Bone marrow (tissue), 2 donors: ENCODE measurements at regions not wholly inside any gene's neighbourhood (a gene's known extent, or its start where the extent isn't known, plus 50 kb on each side); places are given as distances from the start of the nearest gene placed in this dataset.

ENCODE experiments used
- DNase-seq, 2 donors: peaks; one replicate each; lab custom pipeline; 2025; lab: John Stamatoyannopoulos, UW

DNA sequence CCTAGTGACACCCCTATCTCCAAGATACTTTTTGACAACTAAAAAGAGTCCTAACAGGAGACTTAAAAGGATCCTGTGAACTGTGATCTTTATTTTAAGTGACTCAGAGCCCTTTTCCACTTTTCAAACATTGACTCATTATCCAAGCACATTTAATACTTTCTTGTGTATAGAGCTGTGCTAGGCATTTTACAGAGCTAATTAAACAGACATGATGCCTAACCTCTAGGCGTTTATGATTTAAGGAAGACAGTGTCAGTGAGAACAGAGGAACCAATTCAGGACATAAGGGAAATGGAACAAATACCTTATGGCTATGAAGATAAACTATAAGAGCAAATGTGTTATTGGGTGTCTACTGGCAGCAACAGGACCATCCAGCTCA is 282.6 kb downstream of the TPBG start:
- no peak for DNase-seq

DNA sequence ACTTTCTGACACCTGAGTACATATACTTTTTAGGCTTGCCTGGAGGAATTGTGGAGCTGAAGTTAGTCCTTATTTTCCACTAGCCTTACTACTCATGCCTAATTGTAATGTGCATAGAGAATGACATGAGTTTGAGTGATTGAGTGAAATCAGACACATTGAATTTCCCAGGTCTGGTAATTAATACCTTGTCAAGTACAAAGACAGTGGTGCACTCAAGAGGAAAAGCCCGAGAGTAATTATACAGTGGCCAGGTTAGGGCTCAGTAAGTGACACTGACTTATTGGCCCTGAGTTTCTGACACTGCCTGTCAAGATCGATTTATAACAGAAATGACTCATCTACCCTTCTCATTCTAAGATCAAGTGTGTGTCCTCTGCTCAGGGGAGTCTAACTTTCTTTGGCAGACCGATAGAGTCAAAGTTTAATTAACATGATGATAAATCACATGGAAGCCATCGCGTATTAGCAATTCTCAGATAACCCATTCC is 288.3 kb downstream of the TPBG start:
- DNase-seq = no peak

DNA sequence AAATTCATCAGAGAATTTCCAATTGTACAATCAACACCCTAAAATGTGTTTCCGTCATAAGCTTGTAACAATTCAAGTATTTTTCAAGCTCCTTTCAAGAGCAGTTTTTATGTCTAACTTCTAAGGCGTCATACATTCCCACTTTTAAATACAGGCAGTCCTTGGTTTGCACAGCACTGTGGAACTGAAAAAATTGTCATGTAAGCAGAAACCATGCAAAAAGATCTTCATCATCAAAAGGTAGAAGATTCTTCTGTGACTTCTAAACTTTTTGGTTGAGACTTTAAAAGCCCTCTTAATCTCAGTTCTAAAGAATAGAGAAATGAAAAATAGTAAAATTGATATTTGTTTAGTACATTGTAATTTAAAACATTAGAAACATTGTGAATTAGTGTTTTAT is 315.6 kb downstream of the TPBG start:
- DNase-seq = no peak

DNA sequence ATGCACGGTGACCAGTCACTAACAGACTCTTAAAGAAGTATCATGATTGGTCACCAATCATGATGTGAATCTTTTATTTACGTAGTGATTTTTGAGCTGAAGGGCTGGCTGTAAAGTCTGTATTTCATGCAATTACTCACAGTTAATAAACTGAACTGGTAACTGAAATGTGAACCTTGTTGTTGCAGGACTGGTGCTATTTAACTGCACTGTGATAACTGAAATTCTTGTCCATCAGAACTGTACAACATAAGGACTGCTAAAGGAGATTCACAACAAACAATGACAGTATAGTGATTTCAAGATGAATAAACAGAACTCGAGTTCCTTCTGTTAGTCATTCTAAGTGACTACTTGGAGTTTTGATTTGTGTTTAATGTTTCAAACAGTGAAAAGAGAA is 316.6 kb downstream of the TPBG start:
- no peak for DNase-seq

DNA sequence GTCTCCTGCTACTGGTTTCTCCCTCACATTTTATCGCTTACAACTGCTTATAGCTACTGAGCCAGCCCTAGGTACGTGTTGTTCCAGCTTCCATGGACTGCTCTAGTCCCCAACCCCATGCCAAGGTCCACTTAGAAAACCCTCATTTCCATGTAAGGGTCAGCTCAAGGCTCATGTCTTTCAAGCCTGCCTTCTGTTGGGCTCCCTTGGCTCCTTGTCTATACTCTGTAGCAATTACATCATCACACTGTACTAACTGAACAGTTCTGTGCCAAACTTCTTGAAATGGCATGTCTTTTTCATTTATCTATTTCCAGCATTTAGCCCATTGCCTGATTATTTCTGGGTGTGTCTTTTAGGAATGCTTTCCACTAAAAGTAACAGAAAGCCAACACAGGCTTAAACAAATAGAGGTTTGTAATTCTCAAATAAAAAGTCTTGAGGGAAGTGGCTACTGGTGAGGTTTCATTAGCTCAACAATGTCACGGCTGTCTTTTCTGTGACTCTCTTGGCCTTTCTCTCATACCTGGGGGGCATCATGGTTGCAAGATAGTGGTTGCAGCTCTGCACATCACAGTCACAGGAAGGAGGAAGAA is 317.6 kb downstream of the TPBG start:
- no peak for DNase-seq

DNA sequence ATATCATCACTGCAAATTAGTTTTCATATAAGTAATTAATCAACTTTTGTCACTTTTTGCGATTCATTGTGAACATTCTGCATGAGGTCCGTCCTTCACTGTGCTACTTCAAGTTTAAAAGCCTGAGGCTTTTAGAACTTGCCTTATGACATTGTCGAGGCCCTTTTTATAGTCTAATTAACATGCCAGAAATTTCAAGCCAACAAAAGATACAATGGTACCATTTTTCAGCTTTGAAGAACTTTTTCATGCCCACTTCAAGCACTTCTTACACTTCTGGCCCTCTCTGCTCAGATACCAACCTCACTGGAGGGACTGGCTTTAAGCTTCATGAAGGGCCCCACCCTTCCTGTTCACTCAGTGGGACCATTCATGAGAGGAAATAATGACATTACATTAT is 323.1 kb downstream of the TPBG start:
- no peak for DNase-seq

DNA sequence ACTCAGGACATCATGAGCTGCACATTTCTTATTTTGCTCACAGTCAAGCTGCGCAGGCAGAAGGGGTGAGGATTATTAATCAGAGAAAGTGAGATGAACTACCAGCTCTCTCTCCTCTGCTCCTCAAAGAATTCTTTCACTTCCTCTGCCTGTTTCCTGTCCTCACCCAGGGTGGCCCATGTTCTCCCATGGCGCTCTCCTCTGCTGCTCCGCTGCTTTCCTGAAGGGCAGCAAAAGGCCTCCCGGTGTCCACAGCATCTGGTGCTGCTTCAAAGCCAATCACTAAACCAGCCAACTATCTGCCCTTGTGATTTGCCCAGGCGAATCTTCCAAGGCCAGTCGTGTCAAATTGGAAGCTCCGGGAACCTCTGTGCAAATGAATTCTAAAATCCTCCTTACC is 324.2 kb downstream of the TPBG start:
- DNase-seq = no peak

DNA sequence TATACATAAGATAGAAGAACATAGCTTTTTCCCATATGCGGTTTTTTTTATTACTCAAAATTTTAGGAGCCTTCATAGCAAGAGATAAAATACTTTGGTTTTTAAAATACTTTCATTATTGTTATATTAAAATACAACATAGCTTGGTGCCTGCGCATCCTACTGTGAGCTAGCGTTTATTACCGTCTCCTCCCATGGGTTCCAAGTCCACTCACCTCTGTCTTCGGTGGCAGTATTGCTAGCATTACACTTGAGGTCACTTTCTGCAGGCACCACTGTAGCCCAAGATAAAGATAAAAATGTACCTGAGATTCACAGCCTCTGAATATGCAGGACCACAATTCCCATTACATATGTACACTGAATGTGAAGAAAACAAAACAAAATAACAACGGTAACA is 326.7 kb downstream of the TPBG start:
- no peak for DNase-seq

DNA sequence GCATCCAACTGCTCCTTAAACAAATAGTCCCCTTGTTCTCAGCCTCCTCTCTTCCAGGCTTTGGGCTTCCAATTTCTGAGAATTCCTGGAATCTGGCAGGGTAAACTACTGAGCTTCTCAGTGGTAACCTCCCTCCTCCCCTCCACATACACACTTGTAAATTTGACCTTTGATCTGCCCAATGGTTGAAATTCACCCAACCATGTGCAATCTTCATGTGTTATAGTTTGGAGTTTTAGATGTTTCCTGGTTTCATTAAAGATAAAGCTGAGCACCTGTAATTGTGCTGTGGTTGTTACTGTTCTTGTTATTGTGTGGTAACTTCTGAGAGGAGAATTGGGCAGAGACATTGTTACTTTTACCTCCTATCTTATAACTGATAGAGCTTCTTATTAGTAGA is 328.4 kb downstream of the TPBG start:
- DNase-seq = no peak

DNA sequence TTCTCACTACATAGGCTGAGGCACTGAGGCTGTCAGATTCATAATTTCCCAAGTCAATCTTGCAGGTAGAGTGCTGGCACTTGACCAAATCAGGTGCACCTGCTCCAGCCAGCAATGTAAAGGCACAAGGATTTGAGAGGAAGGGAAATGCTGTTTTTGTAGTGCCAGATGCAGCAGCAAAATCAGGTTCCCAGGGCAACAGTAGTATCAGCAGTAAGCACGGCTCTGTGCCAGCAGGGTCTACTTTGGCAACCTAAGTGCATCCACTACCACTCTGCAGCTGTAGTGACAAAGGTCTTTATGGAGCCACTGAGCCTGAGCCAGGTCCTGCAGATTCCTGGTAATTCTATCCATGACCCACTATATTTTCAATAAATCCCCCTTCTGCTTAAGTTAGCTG is 329.5 kb downstream of the TPBG start:
- no peak for DNase-seq

DNA sequence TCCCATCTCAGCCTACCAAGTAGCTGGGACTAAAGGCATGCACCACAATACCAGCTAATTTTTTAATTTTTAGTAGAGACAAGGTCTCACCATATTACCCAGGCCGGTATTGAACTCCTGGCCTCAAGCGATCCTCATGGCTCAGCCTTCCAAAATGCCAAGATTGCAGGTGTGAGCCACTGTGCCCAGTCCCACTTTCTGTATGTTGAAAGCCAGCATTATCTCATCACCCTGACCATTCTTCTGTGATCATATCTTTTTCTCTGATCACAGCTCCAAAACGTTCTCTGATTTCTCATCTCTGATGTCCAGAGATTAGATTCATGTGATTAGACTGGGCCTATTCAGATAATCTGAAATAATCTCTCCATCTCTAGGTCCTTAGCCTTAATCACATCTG is 337.7 kb downstream of the TPBG start:
- no peak for DNase-seq

DNA sequence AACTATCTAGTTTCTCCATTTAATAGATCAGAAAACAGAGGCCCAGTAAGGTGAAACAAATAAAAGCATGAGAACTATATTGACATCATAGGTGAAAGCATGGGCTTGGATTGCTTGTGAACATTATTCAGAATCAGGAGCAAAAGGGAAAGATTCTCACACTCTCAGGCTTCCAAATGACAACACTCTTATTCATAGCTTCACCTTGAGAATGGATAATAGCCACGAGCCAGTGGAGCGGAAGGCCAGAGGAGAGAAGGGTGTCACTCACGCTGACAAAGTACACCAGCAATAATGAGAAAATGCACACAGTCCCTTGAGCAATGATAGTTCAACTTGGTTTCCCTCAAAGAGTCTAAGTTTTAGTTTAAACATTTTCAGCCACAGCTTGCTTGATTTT is 339.0 kb downstream of the TPBG start:
- DNase-seq = no peak

DNA sequence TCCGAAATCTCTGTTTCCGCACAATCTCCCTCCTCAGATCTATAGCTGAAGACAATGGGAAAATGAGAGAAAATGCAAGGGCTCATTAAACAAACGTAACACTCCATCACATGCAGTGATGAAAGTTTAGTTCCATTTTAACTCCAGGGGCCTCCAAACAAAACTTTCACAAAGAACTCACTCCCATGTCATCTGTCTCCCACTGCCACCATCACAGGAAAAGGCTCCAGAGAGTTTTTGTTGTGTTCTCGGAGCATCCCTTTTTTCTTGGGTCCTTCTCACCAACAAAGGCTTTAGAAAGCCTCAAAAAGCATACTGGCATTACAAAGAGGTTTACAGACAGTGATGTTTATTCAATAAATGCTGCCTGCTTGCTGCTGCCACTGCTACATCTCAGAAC is 339.6 kb downstream of the TPBG start:
- no peak for DNase-seq

DNA sequence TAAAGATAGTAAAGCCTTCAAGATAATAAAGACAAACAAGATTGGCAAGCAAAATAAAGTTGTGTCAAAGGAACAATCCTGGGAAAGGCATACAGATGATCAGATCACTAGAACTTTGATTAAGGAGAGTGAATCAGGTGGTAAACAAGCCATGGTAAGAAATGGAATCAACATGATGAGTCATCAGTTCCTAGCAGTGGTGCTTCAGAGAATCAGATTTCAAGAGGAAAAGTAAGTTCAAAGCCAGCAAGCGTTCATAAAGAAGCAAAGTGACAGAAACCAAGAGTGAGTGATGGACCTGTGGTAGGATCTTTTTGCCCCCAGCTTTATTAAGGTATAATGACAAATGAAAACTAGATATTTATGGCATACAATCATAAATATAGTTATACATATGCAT is 340.4 kb downstream of the TPBG start:
- no peak for DNase-seq

DNA sequence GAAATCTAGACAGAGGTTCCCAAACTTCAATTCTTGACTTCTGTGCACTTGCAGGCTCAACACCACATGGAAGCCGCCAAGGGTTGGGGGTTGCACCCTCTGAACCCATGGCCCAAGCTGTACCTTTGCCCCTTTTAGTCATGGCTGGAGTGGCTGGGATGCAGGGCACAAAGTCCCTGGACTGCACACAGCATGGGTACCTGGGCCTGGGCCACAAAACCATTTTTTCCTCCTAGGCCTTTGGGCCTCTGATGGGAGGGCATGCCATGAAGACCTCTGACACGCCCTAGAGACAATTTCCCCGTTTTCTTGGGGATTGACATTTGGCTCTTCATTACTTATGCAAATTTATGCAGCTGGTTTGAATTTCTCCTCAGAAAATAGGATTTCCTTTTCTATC is 342.0 kb downstream of the TPBG start:
- no peak for DNase-seq

DNA sequence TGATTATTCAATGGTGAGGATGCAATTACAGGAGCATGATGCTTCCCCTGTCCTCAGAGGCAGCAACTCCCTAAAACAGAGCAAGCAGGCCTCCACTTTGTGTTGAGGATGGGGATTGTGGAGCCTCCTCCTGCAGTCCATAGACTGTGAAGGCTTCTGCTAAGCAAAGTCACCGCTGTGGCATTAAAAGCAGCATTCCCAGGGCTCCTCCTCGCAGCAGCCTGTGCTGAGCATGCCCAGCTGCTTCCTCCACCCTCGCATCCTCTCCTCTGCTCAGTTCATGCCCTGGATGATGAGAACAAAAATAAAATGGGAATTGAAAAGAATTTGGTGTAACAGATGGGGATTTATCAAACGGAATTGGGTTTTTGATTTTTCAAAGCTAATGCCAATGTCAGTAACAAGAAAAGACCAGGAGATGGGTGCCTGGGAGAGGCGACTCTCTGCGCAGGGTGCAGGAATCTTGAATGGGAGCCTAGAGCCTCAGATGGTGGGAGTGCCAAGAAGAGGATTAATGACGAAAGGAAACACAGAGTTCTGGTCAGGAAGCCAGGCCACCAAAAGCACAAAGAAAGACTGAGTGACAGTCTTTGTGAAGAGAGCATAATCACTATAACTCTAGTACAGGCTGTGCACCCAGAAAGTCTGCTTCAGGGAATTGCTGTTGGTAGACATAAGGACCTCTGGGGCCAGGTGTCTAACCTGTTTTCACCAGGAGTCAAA is 347.6 kb downstream of the TPBG start:
- no peak for DNase-seq

DNA sequence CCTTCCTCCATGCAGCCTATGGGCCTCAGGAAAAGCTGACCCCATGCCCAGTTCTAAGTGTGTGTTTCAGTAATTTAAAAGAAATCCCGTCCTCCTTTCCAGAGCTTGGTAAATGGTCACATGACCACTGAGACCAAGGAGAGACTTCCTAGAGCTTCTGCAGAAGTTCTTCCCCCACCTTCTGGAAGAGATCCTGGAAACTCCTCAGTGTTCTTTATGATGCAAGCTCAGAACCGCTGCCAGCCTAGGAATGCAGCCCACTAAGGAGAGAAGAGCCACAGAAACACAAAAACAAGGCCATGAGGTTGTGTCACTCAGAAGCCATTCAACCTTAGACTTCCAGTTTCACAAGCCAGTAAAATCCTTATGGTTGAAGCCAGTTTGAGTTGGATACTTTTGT is 348.4 kb downstream of the TPBG start:
- no peak for DNase-seq

DNA sequence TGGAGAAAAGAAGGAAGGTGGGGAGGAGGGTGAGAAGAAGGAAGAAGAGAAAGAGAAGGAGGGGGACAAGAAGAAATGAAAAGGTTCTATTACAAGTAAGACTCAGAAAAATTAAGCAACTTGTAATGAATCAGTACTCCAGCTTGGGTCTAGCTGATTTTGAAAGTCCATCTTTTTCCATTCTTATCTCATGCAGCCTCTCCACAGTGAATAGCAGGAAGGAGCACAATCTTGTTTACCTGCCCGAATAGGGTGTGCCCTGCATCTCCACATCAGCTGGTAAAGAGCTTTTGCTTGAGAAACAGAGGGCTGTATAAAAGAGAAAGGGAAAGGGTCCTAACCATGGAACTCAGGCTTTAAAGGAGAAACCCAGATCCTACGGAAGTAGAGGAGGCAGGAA is 348.8 kb downstream of the TPBG start:
- no peak for DNase-seq

DNA sequence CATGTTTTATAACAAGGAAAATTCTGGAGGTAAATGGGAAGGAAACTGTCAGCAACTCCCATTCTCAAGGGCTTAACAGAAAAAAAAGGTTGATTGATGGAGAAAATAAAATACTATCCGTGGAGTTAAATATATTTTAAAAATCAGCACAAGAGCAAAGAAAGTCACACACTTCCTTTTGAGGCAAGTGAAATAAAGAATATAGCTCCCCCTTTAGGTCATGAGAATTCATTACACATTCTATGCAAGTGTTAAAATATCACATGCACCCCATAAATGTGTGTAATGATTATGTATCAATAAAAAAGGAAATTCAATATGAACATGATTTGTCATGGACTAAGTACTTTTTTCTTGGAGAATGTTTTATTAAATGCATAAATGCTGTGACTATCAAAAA is 349.2 kb downstream of the TPBG start:
- no peak for DNase-seq

DNA sequence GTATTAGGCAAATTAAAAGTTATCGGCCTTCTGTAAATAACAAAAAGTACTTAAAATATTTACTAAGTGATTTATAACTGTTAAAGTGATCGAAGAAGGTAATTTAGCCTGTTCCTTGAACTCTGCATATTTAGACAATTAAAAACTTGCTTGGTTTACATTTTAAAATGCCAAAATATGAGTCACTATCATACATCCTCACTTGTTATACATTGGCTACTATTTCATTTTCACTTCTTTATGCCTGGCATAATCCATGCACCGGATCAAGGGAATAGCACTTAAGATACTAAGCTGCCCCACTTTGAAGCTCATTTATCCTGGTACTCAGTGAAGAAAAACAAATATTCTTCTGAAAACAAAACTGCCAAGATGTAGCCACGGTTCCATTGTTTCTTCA is 344.6 kb downstream of the UBE3D start:
- DNase-seq = no peak

DNA sequence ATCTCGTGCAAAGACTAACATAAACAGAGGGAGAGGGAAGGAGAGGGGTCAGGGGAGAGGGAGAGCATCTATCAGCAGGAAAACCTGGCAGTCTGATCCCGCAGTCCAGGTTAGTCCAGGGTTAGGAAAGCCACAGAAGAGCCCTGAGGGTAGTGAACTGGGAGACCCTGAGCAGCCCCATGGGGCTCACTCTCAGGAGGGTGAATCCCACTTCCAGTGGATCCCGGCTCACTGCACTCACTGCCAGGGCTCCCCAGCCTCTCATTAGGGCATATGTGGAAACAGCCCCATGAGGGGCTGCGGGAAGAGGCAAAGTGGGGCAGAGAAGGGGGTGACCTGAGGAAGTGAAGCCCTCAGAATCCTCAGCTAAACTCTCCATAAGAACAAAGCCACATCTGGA is 329.9 kb downstream of the UBE3D start:
- DNase-seq = no peak

DNA sequence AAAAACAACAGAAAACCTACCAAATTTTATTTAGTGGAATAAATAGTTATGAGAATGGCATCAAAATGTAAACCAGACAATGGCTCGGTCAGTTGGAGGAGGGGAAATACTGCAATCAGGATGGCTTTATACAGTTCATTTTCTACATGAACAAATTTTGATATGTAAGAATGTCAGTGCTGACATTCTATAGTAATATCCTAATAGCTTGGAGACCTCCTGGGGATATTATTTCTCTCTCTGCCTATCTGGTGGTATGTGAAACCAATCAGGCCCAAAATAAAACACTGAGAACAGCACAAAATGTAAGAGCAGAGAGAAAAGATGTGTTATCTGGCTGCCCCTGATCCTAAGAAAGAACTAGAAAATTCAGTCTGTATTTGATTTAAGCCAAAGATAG is 327.7 kb downstream of the UBE3D start:
- no peak for DNase-seq

DNA sequence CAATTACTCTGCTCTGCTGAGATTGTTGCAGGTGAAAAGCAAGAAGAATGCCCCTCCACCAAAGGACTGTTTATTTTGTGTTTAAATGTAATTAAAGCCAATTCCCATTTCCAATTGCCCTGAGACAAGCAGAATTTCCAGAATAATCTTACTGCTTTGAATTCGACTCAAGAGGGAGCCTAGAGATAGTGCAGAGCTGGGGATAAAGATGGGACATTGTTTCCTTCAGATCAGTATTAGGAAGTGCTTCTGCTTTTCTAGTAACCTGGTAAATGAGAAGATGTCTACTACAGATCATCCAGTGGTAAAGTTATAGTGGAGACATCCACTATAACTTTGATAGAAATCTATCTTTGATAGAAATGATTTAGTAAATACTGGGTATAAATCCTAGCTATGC is 326.9 kb downstream of the UBE3D start:
- no peak for DNase-seq

DNA sequence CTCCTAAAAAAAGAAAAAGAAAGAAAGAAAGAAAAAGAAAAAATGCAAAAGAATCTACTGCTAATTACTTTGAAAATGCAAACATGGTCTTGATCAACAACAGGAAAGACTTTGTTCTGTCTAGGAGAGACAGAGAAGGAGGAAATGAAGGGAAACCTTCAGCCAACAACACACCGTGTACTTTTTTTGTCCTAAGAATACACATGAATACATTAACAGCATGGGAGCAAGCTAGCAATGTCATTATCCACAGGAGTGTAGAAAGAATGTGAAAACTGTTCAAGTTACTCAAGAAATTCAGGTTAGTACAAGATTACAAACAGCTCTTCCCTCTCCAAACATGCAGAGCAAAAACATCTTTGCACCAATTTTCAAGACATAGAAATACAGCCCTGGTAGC is 326.3 kb downstream of the UBE3D start:
- DNase-seq = no peak
